ENCODE measurements at regions not wholly inside any gene's neighbourhood (a gene's known extent, or its start where the extent isn't known, plus 50 kb on each side); places are given as distances from the start of the nearest gene placed in this dataset.

DNA sequence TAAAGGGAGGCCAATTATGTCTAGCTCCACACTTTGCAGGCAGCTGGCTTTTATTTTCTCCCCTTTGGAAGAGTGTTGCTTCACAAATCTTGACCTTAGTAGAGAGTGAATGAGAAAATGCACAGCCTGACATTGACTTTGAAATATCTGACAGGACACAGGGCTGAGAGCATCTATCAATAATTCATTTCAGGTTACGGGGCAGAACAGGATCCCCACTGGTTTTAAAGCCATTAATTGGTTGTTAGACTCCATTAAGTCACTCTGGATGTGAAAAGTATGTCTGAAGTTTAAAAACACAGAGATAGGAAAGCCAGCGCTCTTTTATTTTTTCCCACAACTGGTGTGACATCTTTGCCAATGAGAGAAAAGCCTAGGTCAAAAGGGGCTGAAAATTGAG lies 251.9 kb upstream of the TMC3 start:
- no peak for TF ChIP-seq POLR2AphosphoS5 (IDR thresholded peaks at IDR 0.05; ENCODE audit: low read depth, low read length)
- TF ChIP-seq SIN3A (IDR thresholded peaks at IDR 0.05; ENCODE audit: borderline replicate concordance, insufficient read depth, low read length), result no peak
- TF ChIP-seq, protein P1, sequence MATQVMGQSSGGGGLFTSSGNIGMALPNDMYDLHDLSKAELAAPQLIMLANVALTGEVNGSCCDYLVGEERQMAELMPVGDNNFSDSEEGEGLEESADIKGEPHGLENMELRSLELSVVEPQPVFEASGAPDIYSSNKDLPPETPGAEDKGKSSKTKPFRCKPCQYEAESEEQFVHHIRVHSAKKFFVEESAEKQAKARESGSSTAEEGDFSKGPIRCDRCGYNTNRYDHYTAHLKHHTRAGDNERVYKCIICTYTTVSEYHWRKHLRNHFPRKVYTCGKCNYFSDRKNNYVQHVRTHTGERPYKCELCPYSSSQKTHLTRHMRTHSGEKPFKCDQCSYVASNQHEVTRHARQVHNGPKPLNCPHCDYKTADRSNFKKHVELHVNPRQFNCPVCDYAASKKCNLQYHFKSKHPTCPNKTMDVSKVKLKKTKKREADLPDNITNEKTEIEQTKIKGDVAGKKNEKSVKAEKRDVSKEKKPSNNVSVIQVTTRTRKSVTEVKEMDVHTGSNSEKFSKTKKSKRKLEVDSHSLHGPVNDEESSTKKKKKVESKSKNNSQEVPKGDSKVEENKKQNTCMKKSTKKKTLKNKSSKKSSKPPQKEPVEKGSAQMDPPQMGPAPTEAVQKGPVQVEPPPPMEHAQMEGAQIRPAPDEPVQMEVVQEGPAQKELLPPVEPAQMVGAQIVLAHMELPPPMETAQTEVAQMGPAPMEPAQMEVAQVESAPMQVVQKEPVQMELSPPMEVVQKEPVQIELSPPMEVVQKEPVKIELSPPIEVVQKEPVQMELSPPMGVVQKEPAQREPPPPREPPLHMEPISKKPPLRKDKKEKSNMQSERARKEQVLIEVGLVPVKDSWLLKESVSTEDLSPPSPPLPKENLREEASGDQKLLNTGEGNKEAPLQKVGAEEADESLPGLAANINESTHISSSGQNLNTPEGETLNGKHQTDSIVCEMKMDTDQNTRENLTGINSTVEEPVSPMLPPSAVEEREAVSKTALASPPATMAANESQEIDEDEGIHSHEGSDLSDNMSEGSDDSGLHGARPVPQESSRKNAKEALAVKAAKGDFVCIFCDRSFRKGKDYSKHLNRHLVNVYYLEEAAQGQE (IDR thresholded peaks at IDR 0.05; ENCODE audit: insufficient read depth in 1 of 2, low read depth in 2 of 2, low read length in 2 of 2), result no peak

Data from PFSK-1 (cell line).